ENCODE measurements at regions not wholly inside any gene's neighbourhood (a gene's known extent, or its start where the extent isn't known, plus 50 kb on each side); places are given as distances from the start of the nearest gene placed in this dataset.

DNA sequence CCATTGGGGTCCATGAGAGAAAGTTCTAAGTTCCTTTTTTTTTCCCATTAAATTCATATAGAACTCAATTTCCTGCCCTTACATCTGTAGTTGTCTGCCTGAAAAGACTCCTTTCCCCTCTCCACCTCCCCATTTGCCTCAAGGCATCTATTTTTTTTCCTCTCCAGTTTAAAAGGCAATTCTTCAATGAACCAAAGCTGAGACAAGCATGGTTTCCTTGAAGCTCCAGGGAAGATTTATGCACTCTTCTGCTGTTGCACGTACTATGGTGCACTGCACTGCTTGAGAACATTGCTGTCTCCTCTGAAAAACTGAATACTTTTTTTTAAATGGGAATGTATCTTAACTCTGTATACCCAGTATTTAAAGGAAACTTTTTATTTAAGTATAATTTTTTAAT is 465.2 kb downstream of the CD83 start (continued):
- TF ChIP-seq FOXM1 (IDR thresholded peaks at IDR 0.05; ENCODE audit: low read depth) = no peak
- no peak for TF ChIP-seq FOXJ3 (CRISPR knock-in tag; IDR thresholded peaks at IDR 0.05)

DNA sequence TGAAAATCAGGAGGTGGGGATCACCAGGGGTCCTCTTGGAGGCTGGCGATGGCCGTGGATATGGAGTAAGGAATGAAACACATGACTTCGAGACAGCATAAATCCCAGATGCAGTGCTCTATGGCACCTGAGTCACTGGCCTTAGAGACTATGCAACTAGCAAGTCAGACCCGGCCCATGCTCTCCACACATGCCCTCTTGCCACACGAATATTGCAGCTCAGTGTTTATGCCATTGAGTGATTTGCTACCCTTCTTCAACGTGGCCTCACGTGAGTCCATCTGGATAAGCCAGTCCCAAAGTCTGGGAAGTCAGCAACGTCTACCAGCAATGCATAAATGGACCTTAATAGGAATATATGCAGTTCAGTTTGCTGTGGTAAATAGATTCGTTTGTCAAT is 466.3 kb downstream of the CD83 start:
- 25% methylated on average over 8 of the region's 9 CpGs for WGBS (ENCODE audit: low lambda C conversion rate)
- Histone ChIP-seq H3K27me3 (ENCODE audit: insufficient read depth) (no peaks in the 10 kb centered on the region), H3K9me3 (no peaks in the 10 kb centered on the region), H3K36me3 (replicated peaks in 1 of 2; ENCODE audit: control insufficient read depth in 1 of 2, insufficient read depth in 2 of 2, low read length in 1 of 2) (no peaks in the 10 kb centered on the region), H3F3A (replicated peaks; ENCODE audit: insufficient read depth) (no peaks in the 10 kb centered on the region), H4K20me1 (ENCODE audit: insufficient read depth) (no peaks in the 10 kb centered on the region), H3K4me2 (no peak overlapping the region), H3K9ac (no peak overlapping the region), H3K9me2 (no peaks in the 10 kb centered on the region), H3K4me1 (ENCODE audit: control insufficient read depth in 1 of 2, insufficient read depth in 2 of 2, low read depth in 1 of 2, low read length in 1 of 2) (no peaks in the 10 kb centered on the region), H3K79me2 (ENCODE audit: insufficient read depth) (no peaks in the 10 kb centered on the region), H3K27ac (ENCODE audit: low read depth in 2 of 2, low read length in 1 of 2) (no peak overlapping the region), H2AFZ (ENCODE audit: low read depth) (no peak overlapping the region), H3K4me3 (ENCODE audit: low read depth in 2 of 2, low read length in 1 of 2) (no peak overlapping the region)
- TF ChIP-seq YY1 (IDR thresholded peaks at IDR 0.05; ENCODE audit: low read depth) (no peak), MEF2A (IDR thresholded peaks at IDR 0.05; ENCODE audit: borderline replicate concordance, low read depth) (no peak), GABPA (IDR thresholded peaks at IDR 0.05; ENCODE audit: low read depth) (no peak), TEAD4 (IDR thresholded peaks at IDR 0.05; ENCODE audit: borderline replicate concordance, insufficient read depth) (no peak), USF1 (IDR thresholded peaks at IDR 0.05; ENCODE audit: borderline replicate concordance, low read depth) (no peak), SMC3 (IDR thresholded peaks at IDR 0.05; ENCODE audit: low read depth, low read length) (no peak), TCF12 (IDR thresholded peaks at IDR 0.05) (no peak), SIN3A (IDR thresholded peaks at IDR 0.05; ENCODE audit: borderline replicate concordance, low read depth, low read length) (no peak), RXRA (IDR thresholded peaks at IDR 0.05; ENCODE audit: borderline replicate concordance, low read depth) (no peak), EP300 (IDR thresholded peaks at IDR 0.05; ENCODE audit: borderline replicate concordance in 1 of 2, low read depth in 1 of 2, low read length in 1 of 2) (no peak), FOSL2 (IDR thresholded peaks at IDR 0.05; ENCODE audit: borderline replicate concordance, low read depth) (no peak), CTCF (IDR thresholded peaks at IDR 0.05) (no peak), RAD21 (IDR thresholded peaks at IDR 0.05; ENCODE audit: low read length) (no peak), NRF1 (IDR thresholded peaks at IDR 0.05; ENCODE audit: low read depth, low read length) (no peak), TAF1 (IDR thresholded peaks at IDR 0.05; ENCODE audit: borderline replicate concordance, low read depth, low read length) (no peak), ELF1 (IDR thresholded peaks at IDR 0.05) (no peak)
- TF ChIP-seq, protein P1, sequence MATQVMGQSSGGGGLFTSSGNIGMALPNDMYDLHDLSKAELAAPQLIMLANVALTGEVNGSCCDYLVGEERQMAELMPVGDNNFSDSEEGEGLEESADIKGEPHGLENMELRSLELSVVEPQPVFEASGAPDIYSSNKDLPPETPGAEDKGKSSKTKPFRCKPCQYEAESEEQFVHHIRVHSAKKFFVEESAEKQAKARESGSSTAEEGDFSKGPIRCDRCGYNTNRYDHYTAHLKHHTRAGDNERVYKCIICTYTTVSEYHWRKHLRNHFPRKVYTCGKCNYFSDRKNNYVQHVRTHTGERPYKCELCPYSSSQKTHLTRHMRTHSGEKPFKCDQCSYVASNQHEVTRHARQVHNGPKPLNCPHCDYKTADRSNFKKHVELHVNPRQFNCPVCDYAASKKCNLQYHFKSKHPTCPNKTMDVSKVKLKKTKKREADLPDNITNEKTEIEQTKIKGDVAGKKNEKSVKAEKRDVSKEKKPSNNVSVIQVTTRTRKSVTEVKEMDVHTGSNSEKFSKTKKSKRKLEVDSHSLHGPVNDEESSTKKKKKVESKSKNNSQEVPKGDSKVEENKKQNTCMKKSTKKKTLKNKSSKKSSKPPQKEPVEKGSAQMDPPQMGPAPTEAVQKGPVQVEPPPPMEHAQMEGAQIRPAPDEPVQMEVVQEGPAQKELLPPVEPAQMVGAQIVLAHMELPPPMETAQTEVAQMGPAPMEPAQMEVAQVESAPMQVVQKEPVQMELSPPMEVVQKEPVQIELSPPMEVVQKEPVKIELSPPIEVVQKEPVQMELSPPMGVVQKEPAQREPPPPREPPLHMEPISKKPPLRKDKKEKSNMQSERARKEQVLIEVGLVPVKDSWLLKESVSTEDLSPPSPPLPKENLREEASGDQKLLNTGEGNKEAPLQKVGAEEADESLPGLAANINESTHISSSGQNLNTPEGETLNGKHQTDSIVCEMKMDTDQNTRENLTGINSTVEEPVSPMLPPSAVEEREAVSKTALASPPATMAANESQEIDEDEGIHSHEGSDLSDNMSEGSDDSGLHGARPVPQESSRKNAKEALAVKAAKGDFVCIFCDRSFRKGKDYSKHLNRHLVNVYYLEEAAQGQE (IDR thresholded peaks at IDR 0.05; ENCODE audit: low read depth, low read length) = no peak
- ChIA-PET CTCF (interaction anchor here (0.8 kb wide), 1 partner anchor 66 kb away, joined by 3 read pairs; no protein-coding TSS in a partner anchor), POLR2A (no interaction called here)
- no peak for DNase-seq

All from SK-N-SH (cell line).